DND-41 (cell line): ENCODE measurements at regions not wholly inside any gene's neighbourhood (a gene's known extent, or its start where the extent isn't known, plus 50 kb on each side); places are given as distances from the start of the nearest gene placed in this dataset.

Experiments used
- ATAC-seq: fragments of 200-7000 bp; cut with Tn5 transposase; 3 replicates; pipeline ENCODE4 v1.9.1; 2021; ENCODE audit warnings: low read depth; ENCODE audit not compliant: insufficient read depth
- DNase-seq: peaks from one replicate; pipeline ENCODE4 v3.0.0-alpha.2; 2020
- H2AFZ ChIP-seq: 2 replicates; pipeline ENCODE4 v1.6.0; 2012; ENCODE audit warnings: low read depth, low read length
- H3K27ac ChIP-seq: 2 replicates; pipeline ENCODE4 v1.5.1; 2012; ENCODE audit warnings: low read length, inconsistent platforms
- H3K27me3 ChIP-seq: fragments of 200-600 bp; sonication (generic); 2 replicates; pipeline ENCODE4 v1.6.0; 2012; ENCODE audit warnings: low read length, mild to moderate bottlenecking, inconsistent platforms; ENCODE audit not compliant: insufficient read depth, poor library complexity
- H3K36me3 ChIP-seq: 2 replicates; pipeline ENCODE4 v1.5.1; 2012; ENCODE audit warnings: low read length, inconsistent platforms; ENCODE audit not compliant: insufficient read depth
- H3K4me1 ChIP-seq: 2 replicates; pipeline ENCODE4 v1.5.1; 2012; ENCODE audit warnings: mild to moderate bottlenecking, low read length; ENCODE audit not compliant: insufficient read depth
- H3K4me2 ChIP-seq: 2 replicates; pipeline ENCODE4 v1.6.0; 2012; ENCODE audit warnings: mild to moderate bottlenecking, moderate library complexity, low read length, inconsistent platforms; ENCODE audit not compliant: insufficient read depth
- H3K4me3 ChIP-seq, 2 experiments: fragments of 200-600 bp in 1 of 2; shearing (Covaris generic) in 1 of 2; 2 replicates each; pipeline ENCODE4 v1.5.1; 2012 to 2016; ENCODE audit warnings: inconsistent platforms in 2 of 2, low read length in 2 of 2, mild to moderate bottlenecking in 2 of 2, low read depth in 1 of 2, moderate library complexity in 1 of 2
- H3K79me2 ChIP-seq: 2 replicates; pipeline ENCODE4 v1.6.0; 2012; ENCODE audit warnings: low read length, inconsistent platforms; ENCODE audit not compliant: insufficient read depth
- H3K9ac ChIP-seq: 2 replicates; pipeline ENCODE4 v1.6.0; 2012; ENCODE audit warnings: low read depth, mild to moderate bottlenecking, inconsistent platforms, low read length, moderate library complexity
- H3K9me3 ChIP-seq: 2 replicates; pipeline ENCODE4 v1.5.1; 2012; ENCODE audit warnings: low read length, moderate library complexity, mild to moderate bottlenecking, inconsistent platforms; ENCODE audit not compliant: insufficient read depth, severe bottlenecking
- H4K20me1 ChIP-seq: 2 replicates; pipeline ENCODE4 v1.6.0; 2012; ENCODE audit warnings: low read length; ENCODE audit not compliant: insufficient read depth
- CTCF ChIP-seq: IDR thresholded peaks from 2 replicates; pipeline ENCODE4 v1.5.1; 2012; ENCODE audit warnings: borderline replicate concordance, low read length, moderate library complexity, mild to moderate bottlenecking; ENCODE audit not compliant: poor library complexity, severe bottlenecking; ENCODE audit errors: extremely low read depth
- EZH2 ChIP-seq: IDR thresholded peaks from 3 replicates; pipeline ENCODE4 v1.6.1; 2012; ENCODE audit warnings: borderline replicate concordance, low read depth, mild to moderate bottlenecking, moderate library complexity, low read length, inconsistent platforms; ENCODE audit not compliant: severe bottlenecking

GRCh38 chr2:162972383-162972782 is 133.8 kb upstream of the KCNH7 start:
- H4K20me1 ChIP-seq, result no peaks in the 10 kb centered on the region
- H3K27me3 ChIP-seq, result no peaks in the 10 kb centered on the region
- H3K27ac ChIP-seq, result no peak overlapping the region
- ATAC-seq, result no peak
- no peak overlapping the region for H3K9ac ChIP-seq
- TF ChIP-seq CTCF, result no peak
- H3K36me3 ChIP-seq, result no peaks in the 10 kb centered on the region
- no peaks in the 10 kb centered on the region for H3K79me2 ChIP-seq
- H3K4me1 ChIP-seq, result no peaks in the 10 kb centered on the region
- H3K4me3 ChIP-seq, result no peak overlapping the region
- H2AFZ ChIP-seq, result no peak overlapping the region
- no peak for DNase-seq
- no peak overlapping the region for H3K4me2 ChIP-seq
- no peaks in the 10 kb centered on the region for H3K9me3 ChIP-seq

GRCh38 chr2:162968306-162968705 is 129.7 kb upstream of the KCNH7 start:
- Histone ChIP-seq H3K36me3 (no peaks in the 10 kb centered on the region), H3K4me2 (no peak overlapping the region), H3K9ac (no peak overlapping the region), H3K27me3 (no peaks in the 10 kb centered on the region), H4K20me1 (no peaks in the 10 kb centered on the region), H3K4me1 (no peaks in the 10 kb centered on the region), H3K9me3 (no peaks in the 10 kb centered on the region), H3K79me2 (no peaks in the 10 kb centered on the region), H2AFZ (no peak overlapping the region), H3K4me3 (no peak overlapping the region), H3K27ac (no peak overlapping the region)
- DNase-seq (no peak), ATAC-seq (no peak)
- TF ChIP-seq CTCF, result no peak
- TF ChIP-seq EZH2, result no peak

GRCh38 chr2:162967811-162968210 is 129.2 kb upstream of the KCNH7 start:
- TF ChIP-seq CTCF (no peak), EZH2 (no peak)
- Histone ChIP-seq H3K36me3 (no peaks in the 10 kb centered on the region), H4K20me1 (no peaks in the 10 kb centered on the region), H3K4me3 (no peak overlapping the region), H3K79me2 (no peaks in the 10 kb centered on the region), H3K27ac (no peak overlapping the region), H3K9me3 (no peaks in the 10 kb centered on the region), H3K27me3 (no peaks in the 10 kb centered on the region), H2AFZ (no peak overlapping the region), H3K4me1 (no peaks in the 10 kb centered on the region), H3K9ac (no peak overlapping the region), H3K4me2 (no peak overlapping the region)
- ATAC-seq (no peak), DNase-seq (no peak)

GRCh38 chr2:162967147-162967546 is 128.6 kb upstream of the KCNH7 start:
- Histone ChIP-seq H3K9ac (no peak overlapping the region), H3K9me3 (no peaks in the 10 kb centered on the region), H3K4me2 (no peak overlapping the region), H3K27ac (no peak overlapping the region), H3K4me3 (no peak overlapping the region), H3K27me3 (no peaks in the 10 kb centered on the region), H3K36me3 (no peaks in the 10 kb centered on the region), H3K79me2 (no peaks in the 10 kb centered on the region), H2AFZ (no peak overlapping the region), H3K4me1 (no peaks in the 10 kb centered on the region), H4K20me1 (no peaks in the 10 kb centered on the region)
- TF ChIP-seq EZH2 (no peak), CTCF (no peak)
- DNase-seq (no peak), ATAC-seq (no peak)
